ENCODE measurements at regions not wholly inside any gene's neighbourhood (a gene's known extent, or its start where the extent isn't known, plus 50 kb on each side); places are given as distances from the start of the nearest gene placed in this dataset.

GRCh38 chr2:217370391-217370790, 510.5 kb upstream of the TNP1 start:
- no peaks in the 10 kb centered on the region for H3K4me1 ChIP-seq (ENCODE audit: control insufficient read depth, insufficient read depth, low read length)
- no peaks in the 10 kb centered on the region for H3K36me3 ChIP-seq (ENCODE audit: control insufficient read depth, insufficient read depth, low read length)
- WGBS (ENCODE audit: insufficient coverage, low lambda C conversion rate): 100% methylated on average over 2 of the region's 5 CpGs
- H3K9me3 ChIP-seq (ENCODE audit: control insufficient read depth, low read depth, low read length): no peaks in the 10 kb centered on the region
- H3K4me3 ChIP-seq (ENCODE audit: low read length): no peak overlapping the region
- peaks cover 4% of the 10 kb centered on the region for H3K27me3 ChIP-seq (ENCODE audit: control insufficient read depth, insufficient read depth, low read length)
- DNase-seq: no peak
- no peak overlapping the region for H3K27ac ChIP-seq (ENCODE audit: low read length)

- no CpG with 5 or more reads among the region's 4 CpGs for WGBS (ENCODE audit: insufficient coverage, low lambda C conversion rate)
- Histone ChIP-seq H3K4me1 (ENCODE audit: control insufficient read depth, insufficient read depth, low read length) (no peaks in the 10 kb centered on the region), H3K27me3 (ENCODE audit: control insufficient read depth, insufficient read depth, low read length) (peaks cover 4% of the 10 kb centered on the region), H3K9me3 (ENCODE audit: control insufficient read depth, low read depth, low read length) (no peaks in the 10 kb centered on the region), H3K27ac (ENCODE audit: low read length) (no peak overlapping the region), H3K36me3 (ENCODE audit: control insufficient read depth, insufficient read depth, low read length) (no peaks in the 10 kb centered on the region), H3K4me3 (ENCODE audit: low read length) (no peak overlapping the region)
- no peak for DNase-seq
Measured at GRCh38 chr2:217367464-217367863, 507.6 kb upstream of the TNP1 start.

GRCh38 chr2:217366966-217367365, 507.1 kb upstream of the TNP1 start:
- no peak for DNase-seq
- no CpG with 5 or more reads among the region's 4 CpGs for WGBS (ENCODE audit: insufficient coverage, low lambda C conversion rate)
- H3K9me3 ChIP-seq (ENCODE audit: control insufficient read depth, low read depth, low read length): no peaks in the 10 kb centered on the region
- no peak overlapping the region for H3K27ac ChIP-seq (ENCODE audit: low read length)
- no peaks in the 10 kb centered on the region for H3K36me3 ChIP-seq (ENCODE audit: control insufficient read depth, insufficient read depth, low read length)
- no peak overlapping the region for H3K4me3 ChIP-seq (ENCODE audit: low read length)
- peaks cover 4% of the 10 kb centered on the region for H3K27me3 ChIP-seq (ENCODE audit: control insufficient read depth, insufficient read depth, low read length)
- no peaks in the 10 kb centered on the region for H3K4me1 ChIP-seq (ENCODE audit: control insufficient read depth, insufficient read depth, low read length)

GRCh38 chr2:217366266-217366895, 506.5 kb upstream of the TNP1 start:
- DNase-seq: no peak
- no peaks in the 10 kb centered on the region for H3K4me1 ChIP-seq (ENCODE audit: control insufficient read depth, insufficient read depth, low read length)
- H3K4me3 ChIP-seq (ENCODE audit: low read length): no peak overlapping the region
- H3K36me3 ChIP-seq (ENCODE audit: control insufficient read depth, insufficient read depth, low read length): no peaks in the 10 kb centered on the region
- H3K9me3 ChIP-seq (ENCODE audit: control insufficient read depth, low read depth, low read length): no peaks in the 10 kb centered on the region
- H3K27me3 ChIP-seq (ENCODE audit: control insufficient read depth, insufficient read depth, low read length): peaks cover 4% of the 10 kb centered on the region
- WGBS (ENCODE audit: insufficient coverage, low lambda C conversion rate): 90% methylated on average over 2 of the region's 4 CpGs
- no peak overlapping the region for H3K27ac ChIP-seq (ENCODE audit: low read length)

GRCh38 chr2:217365656-217366055, 505.8 kb upstream of the TNP1 start:
- 100% methylated on average over 1 of the region's 3 CpGs for WGBS (ENCODE audit: insufficient coverage, low lambda C conversion rate)
- Histone ChIP-seq H3K4me1 (ENCODE audit: control insufficient read depth, insufficient read depth, low read length) (no peaks in the 10 kb centered on the region), H3K9me3 (ENCODE audit: control insufficient read depth, low read depth, low read length) (no peaks in the 10 kb centered on the region), H3K4me3 (ENCODE audit: low read length) (no peak overlapping the region), H3K27me3 (ENCODE audit: control insufficient read depth, insufficient read depth, low read length) (peaks cover 4% of the 10 kb centered on the region), H3K27ac (ENCODE audit: low read length) (no peak overlapping the region), H3K36me3 (ENCODE audit: control insufficient read depth, insufficient read depth, low read length) (no peaks in the 10 kb centered on the region)
- no peak for DNase-seq

- no peak overlapping the region for H3K27ac ChIP-seq (ENCODE audit: low read length)
- DNase-seq: no peak
- H3K4me1 ChIP-seq (ENCODE audit: control insufficient read depth, insufficient read depth, low read length): no peaks in the 10 kb centered on the region
- H3K9me3 ChIP-seq (ENCODE audit: control insufficient read depth, low read depth, low read length): no peaks in the 10 kb centered on the region
- peaks cover 4% of the 10 kb centered on the region for H3K27me3 ChIP-seq (ENCODE audit: control insufficient read depth, insufficient read depth, low read length)
- no peaks in the 10 kb centered on the region for H3K36me3 ChIP-seq (ENCODE audit: control insufficient read depth, insufficient read depth, low read length)
- H3K4me3 ChIP-seq (ENCODE audit: low read length): no peak overlapping the region
Measured at GRCh38 chr2:217364224-217364623, 504.4 kb upstream of the TNP1 start.

GRCh38 chr2:217363470-217363869, 503.6 kb upstream of the TNP1 start:
- no peak for DNase-seq
- Histone ChIP-seq H3K27ac (ENCODE audit: low read length) (no peak overlapping the region), H3K27me3 (ENCODE audit: control insufficient read depth, insufficient read depth, low read length) (peaks cover 4% of the 10 kb centered on the region), H3K4me3 (ENCODE audit: low read length) (no peak overlapping the region), H3K4me1 (ENCODE audit: control insufficient read depth, insufficient read depth, low read length) (no peaks in the 10 kb centered on the region), H3K36me3 (ENCODE audit: control insufficient read depth, insufficient read depth, low read length) (no peaks in the 10 kb centered on the region), H3K9me3 (ENCODE audit: control insufficient read depth, low read depth, low read length) (no peaks in the 10 kb centered on the region)
- WGBS (ENCODE audit: insufficient coverage, low lambda C conversion rate): 100% methylated on average over 1 of the region's 3 CpGs

- DNase-seq: no peak
Measured at GRCh38 chr2:217362710-217363109, 502.8 kb upstream of the TNP1 start.

GRCh38 chr2:217362286-217362685, 502.4 kb upstream of the TNP1 start:
- Histone ChIP-seq H3K27me3 (ENCODE audit: control insufficient read depth, insufficient read depth, low read length) (no peaks in the 10 kb centered on the region), H3K4me3 (ENCODE audit: low read length) (no peak overlapping the region), H3K27ac (ENCODE audit: low read length) (no peak overlapping the region), H3K36me3 (ENCODE audit: control insufficient read depth, insufficient read depth, low read length) (no peaks in the 10 kb centered on the region), H3K4me1 (ENCODE audit: control insufficient read depth, insufficient read depth, low read length) (no peaks in the 10 kb centered on the region), H3K9me3 (ENCODE audit: control insufficient read depth, low read depth, low read length) (no peaks in the 10 kb centered on the region)
- 100% methylated on average over 1 of the region's 1 CpG for WGBS (ENCODE audit: insufficient coverage, low lambda C conversion rate)
- DNase-seq: no peak

More at GRCh38 chr2:217362710-217363109, 502.8 kb upstream of the TNP1 start:
- 80% methylated on average over 1 of the region's 5 CpGs for WGBS (ENCODE audit: insufficient coverage, low lambda C conversion rate)
- Histone ChIP-seq H3K27me3 (ENCODE audit: control insufficient read depth, insufficient read depth, low read length) (no peaks in the 10 kb centered on the region), H3K36me3 (ENCODE audit: control insufficient read depth, insufficient read depth, low read length) (no peaks in the 10 kb centered on the region), H3K9me3 (ENCODE audit: control insufficient read depth, low read depth, low read length) (no peaks in the 10 kb centered on the region), H3K4me1 (ENCODE audit: control insufficient read depth, insufficient read depth, low read length) (no peaks in the 10 kb centered on the region), H3K27ac (ENCODE audit: low read length) (no peak overlapping the region), H3K4me3 (ENCODE audit: low read length) (no peak overlapping the region)

GRCh38 chr2:217361483-217361880, 501.6 kb upstream of the TNP1 start:
- H3K36me3 ChIP-seq (ENCODE audit: control insufficient read depth, insufficient read depth, low read length): no peaks in the 10 kb centered on the region
- H3K4me3 ChIP-seq (ENCODE audit: low read length): no peak overlapping the region
- 50% methylated on average over 1 of the region's 2 CpGs for WGBS (ENCODE audit: insufficient coverage, low lambda C conversion rate)
- no peak for DNase-seq
- no peak overlapping the region for H3K27ac ChIP-seq (ENCODE audit: low read length)
- no peaks in the 10 kb centered on the region for H3K4me1 ChIP-seq (ENCODE audit: control insufficient read depth, insufficient read depth, low read length)
- no peaks in the 10 kb centered on the region for H3K27me3 ChIP-seq (ENCODE audit: control insufficient read depth, insufficient read depth, low read length)
- no peaks in the 10 kb centered on the region for H3K9me3 ChIP-seq (ENCODE audit: control insufficient read depth, low read depth, low read length)

GRCh38 chr2:217360781-217361482, 501.1 kb upstream of the TNP1 start:
- no peak for DNase-seq
- no peak overlapping the region for H3K27ac ChIP-seq (ENCODE audit: low read length)
- no peaks in the 10 kb centered on the region for H3K9me3 ChIP-seq (ENCODE audit: control insufficient read depth, low read depth, low read length)
- no peaks in the 10 kb centered on the region for H3K36me3 ChIP-seq (ENCODE audit: control insufficient read depth, insufficient read depth, low read length)
- H3K4me3 ChIP-seq (ENCODE audit: low read length): no peak overlapping the region
- H3K27me3 ChIP-seq (ENCODE audit: control insufficient read depth, insufficient read depth, low read length): no peaks in the 10 kb centered on the region
- no peaks in the 10 kb centered on the region for H3K4me1 ChIP-seq (ENCODE audit: control insufficient read depth, insufficient read depth, low read length)
- WGBS (ENCODE audit: insufficient coverage, low lambda C conversion rate): 14% methylated on average over 1 of the region's 4 CpGs

Measured in large intestine (tissue), 3 donors.